ENCODE measurements at regions not wholly inside any gene's neighbourhood (a gene's known extent, or its start where the extent isn't known, plus 50 kb on each side); places are given as distances from the start of the nearest gene placed in this dataset.
"Not testable (repeated sequence)": the region's sequence is repeated elsewhere in the genome, so short reads cannot be mapped to it uniquely, and the experiment has no call there.

DNA sequence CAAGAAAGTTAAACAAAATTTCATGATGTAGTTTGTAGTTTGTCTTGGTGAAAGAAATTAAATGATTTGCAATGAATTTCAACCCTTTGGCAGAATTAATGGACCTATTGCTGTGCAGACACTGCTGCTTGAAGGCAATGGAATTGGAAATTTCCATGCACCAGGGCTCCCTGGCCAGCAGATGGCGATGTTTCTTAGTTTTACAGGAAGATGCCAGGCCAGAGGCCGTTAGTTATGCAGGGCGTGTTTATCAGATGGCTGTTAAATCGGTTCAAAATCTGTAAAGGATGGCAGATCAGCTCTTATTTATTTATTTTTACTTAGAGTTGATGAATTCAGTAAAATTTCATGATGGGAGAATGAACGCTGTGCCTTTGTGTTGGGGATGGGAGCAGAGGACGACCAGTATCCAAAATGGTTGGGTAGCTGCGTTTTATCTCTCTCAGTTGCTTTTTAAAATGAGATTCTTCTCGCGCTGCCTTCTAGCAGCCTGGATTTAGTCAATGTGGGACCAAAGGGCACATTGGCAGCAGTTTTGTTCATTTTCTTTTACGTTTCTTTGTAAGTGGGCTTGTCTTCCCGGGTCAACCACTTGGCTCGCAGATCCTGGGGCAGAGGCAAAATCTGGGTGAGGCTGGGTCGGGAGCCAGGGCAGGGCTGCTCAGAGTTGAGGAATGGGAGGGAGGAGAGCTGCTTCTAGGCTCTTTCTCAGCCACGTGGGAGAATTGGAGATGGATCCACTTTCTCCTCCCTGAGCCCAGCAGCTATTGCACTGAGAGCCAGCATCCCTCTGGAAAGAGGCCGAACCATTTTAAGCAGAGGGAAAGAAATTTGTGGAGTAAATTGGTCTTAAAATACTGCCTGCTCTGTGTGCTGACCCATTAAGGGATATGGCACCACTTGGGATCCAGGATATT is 344.0 kb downstream of the PIK3C3 start:
- no peaks in the 10 kb centered on the region for H3K36me3 ChIP-seq (ENCODE audit: insufficient read depth, low read depth, low read length)
- H3K4me1 ChIP-seq (ENCODE audit: insufficient read depth, low read length): no peaks in the 10 kb centered on the region
- H3K9me3 ChIP-seq (ENCODE audit: insufficient read depth, low read depth, low read length): no peaks in the 10 kb centered on the region
- no peaks in the 10 kb centered on the region for H3K27me3 ChIP-seq (ENCODE audit: insufficient read depth, low read length)
- no peak overlapping the region for H3K4me3 ChIP-seq (ENCODE audit: low read length)
- no peak overlapping the region for H3K9ac ChIP-seq (ENCODE audit: low read depth, low read length)
- no peak overlapping the region for H3K27ac ChIP-seq (ENCODE audit: low read length)

DNA sequence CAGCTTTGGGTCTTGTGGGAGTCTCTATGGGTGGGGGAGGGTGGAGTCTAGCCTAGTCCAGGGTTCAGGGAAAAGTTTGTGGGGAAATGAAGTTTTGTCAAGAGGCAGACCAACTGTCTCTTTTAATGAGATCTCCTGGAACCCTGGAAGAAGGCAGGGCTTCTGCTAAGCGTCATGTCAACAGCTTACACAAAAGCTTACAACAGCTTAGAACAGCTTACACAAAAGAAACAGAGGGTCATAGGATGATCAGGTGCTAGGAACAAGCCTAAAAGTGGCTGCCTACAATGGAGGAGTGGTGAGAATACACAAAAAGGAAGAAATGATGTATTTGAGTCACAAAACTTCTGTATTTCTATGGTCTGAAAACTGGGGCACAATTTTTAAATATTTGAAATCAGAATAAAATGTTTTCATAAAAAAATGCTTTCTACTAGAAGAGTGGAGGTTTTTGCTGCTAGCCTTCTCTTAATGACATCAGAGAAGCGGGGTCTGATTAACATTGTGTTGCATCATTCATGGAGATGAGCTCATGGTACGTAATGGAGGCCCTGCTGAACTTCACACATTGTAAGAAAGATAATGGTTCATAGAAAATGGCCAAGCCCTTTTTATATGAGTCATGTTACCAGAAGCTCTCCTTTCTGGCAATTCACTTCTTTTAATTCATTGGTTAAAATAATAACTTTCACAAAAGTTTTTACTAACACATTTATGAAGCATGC is 351.0 kb downstream of the PIK3C3 start:
- Histone ChIP-seq H3K4me1 (ENCODE audit: insufficient read depth, low read length) (peaks cover 3% of the 10 kb centered on the region; the same call in 1 of the 2 replicates), H3K27me3 (ENCODE audit: insufficient read depth, low read length) (no peaks in the 10 kb centered on the region), H3K9ac (ENCODE audit: low read depth, low read length) (no peak overlapping the region)

DNA sequence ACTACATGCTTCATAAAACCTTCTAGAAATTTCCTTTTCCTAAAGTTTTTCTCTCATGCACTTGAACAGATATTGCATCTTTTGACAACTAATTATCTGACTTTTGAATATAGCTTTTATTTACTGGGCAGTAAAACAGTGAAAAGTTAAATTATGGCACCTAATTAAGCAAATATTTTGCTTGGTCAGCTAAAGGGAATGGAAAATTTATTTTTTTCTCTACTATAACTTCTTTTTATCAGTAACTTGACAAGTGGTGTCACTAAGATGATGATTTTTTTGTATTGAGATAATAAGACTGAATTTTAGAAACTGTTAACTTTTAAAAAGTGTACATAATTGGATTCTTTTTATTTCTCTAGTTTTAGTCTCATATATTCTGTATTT is 351.6 kb downstream of the PIK3C3 start:
- H3K4me1 ChIP-seq (ENCODE audit: insufficient read depth, low read length): peaks cover 3% of the 10 kb centered on the region; the same call in 1 of the 2 replicates
- H3K9ac ChIP-seq (ENCODE audit: low read depth, low read length): no peak overlapping the region
- H3K27ac ChIP-seq (ENCODE audit: low read length): no peak overlapping the region
- H3K27me3 ChIP-seq (ENCODE audit: insufficient read depth, low read length): no peaks in the 10 kb centered on the region
- H3K36me3 ChIP-seq (ENCODE audit: insufficient read depth, low read depth, low read length): no peaks in the 10 kb centered on the region
- H3K4me3 ChIP-seq (ENCODE audit: low read length): no peak overlapping the region
- peaks cover 5% of the 10 kb centered on the region; the same call in 1 of the 2 replicates for H3K9me3 ChIP-seq (ENCODE audit: insufficient read depth, low read depth, low read length)

More for the DNA sequence above, 351.0 kb downstream of the PIK3C3 start:
- no peaks in the 10 kb centered on the region for H3K36me3 ChIP-seq (ENCODE audit: insufficient read depth, low read depth, low read length)
- H3K9me3 ChIP-seq (ENCODE audit: insufficient read depth, low read depth, low read length): peaks cover 5% of the 10 kb centered on the region; the same call in 1 of the 2 replicates
- H3K27ac ChIP-seq (ENCODE audit: low read length): no peak overlapping the region
- no peak overlapping the region for H3K4me3 ChIP-seq (ENCODE audit: low read length)

DNA sequence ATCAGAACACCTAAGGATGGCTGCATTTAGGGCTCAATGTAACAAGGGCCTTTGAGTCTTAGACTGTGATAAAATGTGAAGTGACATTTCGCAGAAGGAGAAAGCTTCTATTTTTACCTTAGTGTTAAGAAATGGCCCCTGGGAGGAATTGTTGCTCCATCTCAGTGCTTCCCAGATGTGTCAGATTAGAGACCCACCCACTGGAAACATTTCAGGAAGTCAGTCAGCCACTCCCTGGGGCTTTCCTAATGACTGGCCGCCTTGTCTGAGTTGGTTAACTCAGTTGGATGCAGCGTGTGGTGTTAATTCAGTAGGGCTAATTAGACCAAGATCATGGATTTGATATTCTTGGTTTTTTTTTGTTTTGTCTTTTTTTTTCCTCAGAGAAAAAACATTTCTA is 355.9 kb downstream of the PIK3C3 start:
- H3K27me3 ChIP-seq (ENCODE audit: insufficient read depth, low read length): no peaks in the 10 kb centered on the region
- H3K4me1 ChIP-seq (ENCODE audit: insufficient read depth, low read length): peaks cover 3% of the 10 kb centered on the region; the same call in 1 of the 2 replicates
- no peak overlapping the region for H3K27ac ChIP-seq (ENCODE audit: low read length)
- no peak overlapping the region for H3K4me3 ChIP-seq (ENCODE audit: low read length)
- H3K9me3 ChIP-seq (ENCODE audit: insufficient read depth, low read depth, low read length): peaks cover 5% of the 10 kb centered on the region; the same call in 1 of the 2 replicates
- no peak overlapping the region for H3K9ac ChIP-seq (ENCODE audit: low read depth, low read length)
- no peaks in the 10 kb centered on the region for H3K36me3 ChIP-seq (ENCODE audit: insufficient read depth, low read depth, low read length)

DNA sequence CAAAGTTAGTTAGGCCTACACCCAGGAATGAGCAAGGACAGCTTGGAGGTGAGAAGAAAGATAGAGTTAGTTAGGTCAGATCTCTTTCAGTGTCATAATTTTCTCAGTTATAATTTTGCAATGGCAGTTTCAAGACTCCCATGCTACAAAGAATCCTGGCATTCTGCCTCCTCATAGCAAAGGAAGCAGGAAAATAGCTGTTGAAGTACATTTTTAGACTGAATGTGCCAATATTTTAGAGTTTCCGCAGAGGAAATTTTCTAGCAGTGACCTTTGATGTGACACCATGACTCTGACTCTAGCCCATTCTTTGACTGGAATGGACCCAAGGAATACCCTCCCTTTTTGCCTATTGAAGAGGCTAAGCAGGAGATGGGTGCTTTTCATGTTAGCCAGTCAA is 371.7 kb downstream of the PIK3C3 start:
- H3K4me1 ChIP-seq (ENCODE audit: insufficient read depth, low read length): no peaks in the 10 kb centered on the region
- H3K4me3 ChIP-seq (ENCODE audit: low read length): no peak overlapping the region
- H3K27ac ChIP-seq (ENCODE audit: low read length): no peak overlapping the region
- H3K9ac ChIP-seq (ENCODE audit: low read depth, low read length): no peak overlapping the region
- H3K36me3 ChIP-seq (ENCODE audit: insufficient read depth, low read depth, low read length): no peaks in the 10 kb centered on the region
- no peaks in the 10 kb centered on the region for H3K27me3 ChIP-seq (ENCODE audit: insufficient read depth, low read length)
- no peaks in the 10 kb centered on the region; the same call in 1 of the 2 replicates for H3K9me3 ChIP-seq (ENCODE audit: insufficient read depth, low read depth, low read length)

DNA sequence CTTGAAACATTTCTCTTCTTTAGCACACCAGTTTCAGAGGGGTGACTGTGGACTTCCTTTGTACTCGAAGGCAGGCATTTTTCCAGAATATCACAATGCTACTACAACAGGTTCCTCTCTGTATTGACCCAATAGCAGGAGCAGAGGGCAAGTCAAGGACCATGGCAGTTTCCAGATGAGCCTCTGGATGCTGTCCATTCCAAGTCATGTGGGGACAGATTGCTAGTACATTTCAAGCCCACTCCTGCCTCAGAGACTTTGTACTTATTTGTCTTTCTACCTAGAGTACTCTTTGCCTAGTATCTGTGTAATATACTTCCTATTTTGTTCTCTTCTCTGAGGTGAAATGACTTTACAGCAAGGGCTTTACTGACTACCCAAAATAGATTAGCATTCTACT is 373.9 kb downstream of the PIK3C3 start:
- H3K27me3 ChIP-seq (ENCODE audit: insufficient read depth, low read length): no peaks in the 10 kb centered on the region
- no peak overlapping the region for H3K27ac ChIP-seq (ENCODE audit: low read length)
- no peaks in the 10 kb centered on the region; the same call in 1 of the 2 replicates for H3K4me1 ChIP-seq (ENCODE audit: insufficient read depth, low read length)
- no peaks in the 10 kb centered on the region for H3K36me3 ChIP-seq (ENCODE audit: insufficient read depth, low read depth, low read length)
- no peak overlapping the region for H3K4me3 ChIP-seq (ENCODE audit: low read length)
- no peak overlapping the region for H3K9ac ChIP-seq (ENCODE audit: low read depth, low read length)
- H3K9me3 ChIP-seq (ENCODE audit: insufficient read depth, low read depth, low read length): no peaks in the 10 kb centered on the region; the same call in 1 of the 2 replicates

DNA sequence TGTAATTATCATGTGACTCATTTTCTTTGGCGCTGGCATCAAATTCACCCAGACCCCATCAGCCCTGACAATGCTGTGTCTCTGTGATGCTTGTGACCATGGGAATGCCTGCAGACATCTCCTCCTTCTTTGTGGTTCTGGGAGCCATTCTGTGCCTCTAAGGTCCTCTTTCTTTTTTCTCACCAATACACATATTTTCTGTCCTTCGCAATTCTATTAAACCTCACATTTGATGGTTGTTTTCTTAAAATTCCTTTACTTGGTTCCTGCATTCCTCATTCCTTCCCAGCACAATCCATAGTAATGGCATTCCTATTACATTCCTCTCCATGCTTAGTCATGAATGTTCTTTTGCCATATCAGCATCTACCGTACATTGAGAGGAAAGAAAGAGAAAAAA is 375.3 kb downstream of the PIK3C3 start:
- no peak overlapping the region for H3K27ac ChIP-seq (ENCODE audit: low read length)
- no peaks in the 10 kb centered on the region; the same call in 1 of the 2 replicates for H3K4me1 ChIP-seq (ENCODE audit: insufficient read depth, low read length)
- no peaks in the 10 kb centered on the region for H3K36me3 ChIP-seq (ENCODE audit: insufficient read depth, low read depth, low read length)
- no peak overlapping the region for H3K9ac ChIP-seq (ENCODE audit: low read depth, low read length)
- no peaks in the 10 kb centered on the region for H3K27me3 ChIP-seq (ENCODE audit: insufficient read depth, low read length)
- no peaks in the 10 kb centered on the region for H3K9me3 ChIP-seq (ENCODE audit: insufficient read depth, low read depth, low read length)
- H3K4me3 ChIP-seq (ENCODE audit: low read length): no peak overlapping the region

DNA sequence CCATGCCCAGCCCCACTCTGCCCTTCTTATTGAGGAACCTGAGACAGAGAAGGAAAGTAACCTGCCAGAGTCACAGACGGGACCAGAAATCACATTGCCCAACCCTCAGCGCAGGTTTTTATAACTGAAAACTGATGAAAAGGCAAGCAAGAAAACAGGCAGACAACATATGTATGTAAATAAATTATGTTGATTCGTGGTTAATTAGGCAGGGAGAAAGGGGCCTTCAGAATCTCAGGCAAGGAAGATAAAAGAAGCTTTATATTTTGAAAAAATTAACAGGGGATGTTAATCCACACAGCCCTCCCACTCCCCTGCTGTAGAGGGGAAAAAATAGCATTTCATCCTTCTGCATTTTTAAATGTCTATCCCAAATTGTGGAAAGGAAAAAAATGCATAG is 378.5 kb downstream of the PIK3C3 start:
- no peak overlapping the region for H3K27ac ChIP-seq (ENCODE audit: low read length)
- H3K36me3 ChIP-seq (ENCODE audit: insufficient read depth, low read depth, low read length): no peaks in the 10 kb centered on the region
- H3K9me3 ChIP-seq (ENCODE audit: insufficient read depth, low read depth, low read length): peaks cover 13% of the 10 kb centered on the region
- no peaks in the 10 kb centered on the region for H3K27me3 ChIP-seq (ENCODE audit: insufficient read depth, low read length)
- H3K9ac ChIP-seq (ENCODE audit: low read depth, low read length): no peak overlapping the region
- H3K4me3 ChIP-seq (ENCODE audit: low read length): no peak overlapping the region
- no peaks in the 10 kb centered on the region; the same call in 1 of the 2 replicates for H3K4me1 ChIP-seq (ENCODE audit: insufficient read depth, low read length)

DNA sequence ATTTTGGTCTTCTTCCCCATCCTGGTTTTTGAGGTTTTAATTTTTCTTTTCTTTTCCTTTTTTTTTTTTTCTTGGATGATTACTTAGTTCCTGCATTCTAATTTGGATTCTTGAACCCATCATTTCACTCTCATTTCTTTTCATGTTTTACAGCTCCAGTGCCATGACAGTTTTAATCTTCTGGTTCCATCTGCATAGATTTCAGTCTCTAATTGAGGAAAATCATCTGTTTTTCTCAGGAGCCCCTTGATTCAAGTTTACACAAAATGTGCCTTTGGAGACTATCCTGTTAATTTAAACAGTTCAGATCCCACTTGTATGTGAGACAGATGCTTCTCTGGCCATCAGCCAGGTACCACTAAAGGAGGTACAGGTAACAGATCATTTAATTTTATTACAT is 379.9 kb downstream of the PIK3C3 start:
- no peaks in the 10 kb centered on the region for H3K27me3 ChIP-seq (ENCODE audit: insufficient read depth, low read length)
- no peak overlapping the region for H3K9ac ChIP-seq (ENCODE audit: low read depth, low read length)
- no peak overlapping the region for H3K27ac ChIP-seq (ENCODE audit: low read length)
- H3K36me3 ChIP-seq (ENCODE audit: insufficient read depth, low read depth, low read length): no peaks in the 10 kb centered on the region
- H3K4me1 ChIP-seq (ENCODE audit: insufficient read depth, low read length): peaks cover 12% of the 10 kb centered on the region; the same call in 1 of the 2 replicates
- H3K9me3 ChIP-seq (ENCODE audit: insufficient read depth, low read depth, low read length): peaks cover 13% of the 10 kb centered on the region
- H3K4me3 ChIP-seq (ENCODE audit: low read length): no peak overlapping the region

DNA sequence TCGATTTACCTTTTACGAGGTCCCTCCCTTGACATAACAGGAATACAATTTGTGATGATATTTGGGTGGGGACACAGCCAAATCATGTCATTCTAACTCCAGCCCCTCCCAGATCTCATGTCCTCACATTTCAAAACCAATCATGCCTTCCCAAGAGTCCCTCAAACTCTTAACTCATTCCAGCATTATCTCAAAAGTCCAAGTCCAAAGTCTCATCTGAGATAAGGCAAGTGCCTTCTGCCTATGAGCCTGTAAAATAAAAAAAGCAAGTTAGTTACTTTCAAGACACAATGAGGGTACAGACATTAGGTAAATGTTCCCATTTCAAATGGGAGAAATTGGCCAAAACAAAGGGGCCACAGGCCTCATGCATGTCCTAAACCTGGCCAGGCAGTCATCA is 381.1 kb downstream of the PIK3C3 start:
- Histone ChIP-seq H3K36me3 (ENCODE audit: insufficient read depth, low read depth, low read length) (no peaks in the 10 kb centered on the region), H3K27me3 (ENCODE audit: insufficient read depth, low read length) (no peaks in the 10 kb centered on the region), H3K4me3 (ENCODE audit: low read length) (no peak overlapping the region), H3K9me3 (ENCODE audit: insufficient read depth, low read depth, low read length) (peaks cover 13% of the 10 kb centered on the region), H3K9ac (ENCODE audit: low read depth, low read length) (no peak overlapping the region), H3K4me1 (ENCODE audit: insufficient read depth, low read length) (peaks cover 12% of the 10 kb centered on the region; the same call in 1 of the 2 replicates), H3K27ac (ENCODE audit: low read length) (no peak overlapping the region)

DNA sequence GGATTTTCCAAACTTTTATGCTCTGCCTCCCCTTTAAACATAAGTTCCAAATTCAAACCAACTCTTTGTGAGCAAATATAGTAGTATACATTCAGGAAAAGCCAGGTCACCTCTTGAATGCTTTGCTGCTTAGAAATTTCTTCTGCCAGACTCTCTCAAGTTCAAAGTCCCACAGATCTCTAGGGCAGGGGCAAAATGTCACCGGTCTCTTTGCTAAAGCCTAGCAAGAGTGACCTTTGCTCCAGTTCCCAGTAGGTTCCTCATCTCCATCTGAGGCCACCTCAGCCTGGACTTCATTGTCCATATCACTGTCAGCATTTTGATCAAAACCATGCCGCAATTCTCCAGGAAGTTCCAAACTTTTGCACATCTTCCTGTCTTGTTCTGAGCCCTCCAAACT is 382.3 kb downstream of the PIK3C3 start:
- not testable (repeated sequence) for H3K4me3 ChIP-seq (ENCODE audit: low read length); H3K9ac ChIP-seq (ENCODE audit: low read depth, low read length); H3K36me3 ChIP-seq (ENCODE audit: insufficient read depth, low read depth, low read length); H3K27ac ChIP-seq (ENCODE audit: low read length); H3K27me3 ChIP-seq (ENCODE audit: insufficient read depth, low read length)
- peaks cover 13% of the 10 kb centered on the region for H3K9me3 ChIP-seq (ENCODE audit: insufficient read depth, low read depth, low read length)
- peaks cover 12% of the 10 kb centered on the region; the same call in 1 of the 2 replicates for H3K4me1 ChIP-seq (ENCODE audit: insufficient read depth, low read length)
